ENCODE measurements at regions not wholly inside any gene's neighbourhood (a gene's known extent, or its start where the extent isn't known, plus 50 kb on each side); places are given as distances from the start of the nearest gene placed in this dataset.

- TF ChIP-seq POLR2A (IDR thresholded peaks at IDR 0.05), result no peak
- no peak for TF ChIP-seq CTCF (IDR thresholded peaks at IDR 0.05)
Observed at GRCh38 chr13:69092615-69093322, 1014.9 kb upstream of the ATXN8OS start.

All from lower leg skin (tissue), 3 donors.